Gastroesophageal sphincter (tissue), 4 donors: ENCODE measurements at regions not wholly inside any gene's neighbourhood (a gene's known extent, or its start where the extent isn't known, plus 50 kb on each side); places are given as distances from the start of the nearest gene placed in this dataset.

Source experiments
- ATAC-seq: fragments of 150-250 bp; one replicate; pipeline ENCODE4 v1.9.1; 2016; ENCODE audit warnings: mild to moderate bottlenecking, moderate library complexity
- H3K27ac ChIP-seq, 4 donors: fragments of 200-600 bp; sonication (generic) in 3 of 4; 1 replicate in 3 of 4; 2 replicates in 1 of 4; pipeline ENCODE4 v1.5.1; 2016 to 2019
- H3K27me3 ChIP-seq: fragments of 200-600 bp; sonication (generic); one replicate; pipeline ENCODE4 v1.5.1; 2019
- H3K36me3 ChIP-seq, 2 donors: fragments of 200-600 bp; sonication (generic); one replicate each; pipeline ENCODE4 v1.5.1; 2019; ENCODE audit warnings: control low read depth in 1 of 2
- H3K4me1 ChIP-seq, 3 donors: fragments of 200-600 bp; sonication (generic); 1 replicate in 2 of 3; 2 replicates in 1 of 3; pipeline ENCODE4 v1.5.1; 2016 to 2019; ENCODE audit warnings: control low read depth in 2 of 3
- H3K4me3 ChIP-seq, 2 donors: fragments of 200-600 bp; sonication (generic); one replicate each; pipeline ENCODE4 v1.5.1; 2019; ENCODE audit warnings: mild to moderate bottlenecking in 1 of 2, moderate library complexity in 1 of 2
- H3K9me3 ChIP-seq, 3 donors: fragments of 200-600 bp; sonication (generic); one replicate each; pipeline ENCODE4 v1.5.1; 2017 to 2019; ENCODE audit warnings: control low read depth in 2 of 3
- CTCF ChIP-seq, 4 experiments: fragments of 200-600 bp in 2 of 4; fragments of 450-650 bp in 2 of 4; sonication (generic) in 1 of 4; IDR thresholded peaks; one replicate each; pipeline ENCODE4 v1.5.1; 2017 to 2019; ENCODE audit warnings: antibody characterized with exemption in 4 of 4, mild to moderate bottlenecking in 2 of 4, moderate library complexity in 2 of 4
- EP300 ChIP-seq: sonication (generic); formaldehyde crosslinking; IDR thresholded peaks from one replicate; pipeline ENCODE4 v1.6.1; 2017; ENCODE audit warnings: antibody characterized with exemption, mild to moderate bottlenecking
- POLR2A ChIP-seq, 2 donors: fragments of 450-650 bp; IDR thresholded peaks; one replicate each; pipeline ENCODE4 v1.6.1; 2017; ENCODE audit warnings: antibody characterized with exemption in 2 of 2, mild to moderate bottlenecking in 2 of 2, moderate library complexity in 1 of 2
- POLR2AphosphoS5 ChIP-seq: sonication (generic); formaldehyde crosslinking; IDR thresholded peaks from one replicate; pipeline ENCODE4 v1.6.1; 2017; ENCODE audit warnings: antibody characterized with exemption
- WGBS, 2 donors: methylation state at CpG; one replicate each; pipeline ENCODE4 v1.1.5; 2018; ENCODE audit warnings: low coverage in 1 of 2; 5-methylcytosine and 5-hydroxymethylcytosine counted together

- Histone ChIP-seq H3K4me3 (no peak overlapping the region), H3K9me3 (no peaks in the 10 kb centered on the region), H3K4me1 (peaks cover 6 to 45% (median 10%) of the 10 kb centered on the region in 3 donors), H3K36me3 (no peaks in the 10 kb centered on the region), H3K27ac (peak overlapping the region; percentile 87 to 91 (median 89)), H3K27me3 (no peaks in the 10 kb centered on the region)
- TF ChIP-seq POLR2A (IDR thresholded peaks at IDR 0.05) (no peak), POLR2AphosphoS5 (no peak), CTCF (IDR thresholded peaks at IDR 0.05) (no peak), EP300 (no peak)
- ATAC-seq = no peak
- WGBS, 2 donors = no CpG with 5 or more reads among the region's 5 CpGs
These were observed 67.0 kb downstream of the EFNB1 start for GRCh38 chrX:68895778-68896177.

- peaks cover 6 to 45% (median 10%) of the 10 kb centered on the region in 3 donors for H3K4me1 ChIP-seq
- H3K36me3 ChIP-seq = no peaks in the 10 kb centered on the region
- no peak for TF ChIP-seq EP300
- no peak for TF ChIP-seq POLR2A (IDR thresholded peaks at IDR 0.05)
- peak in 1 of 4 experiments; percentile 1 for TF ChIP-seq CTCF (IDR thresholded peaks at IDR 0.05)
- peak; percentile 14 for TF ChIP-seq POLR2AphosphoS5
- WGBS, 2 donors = no CpG with 5 or more reads among the region's 4 CpGs
- no peaks in the 10 kb centered on the region for H3K9me3 ChIP-seq
- H3K27ac ChIP-seq = peak overlapping the region; percentile 87 to 91 (median 89)
- peak; percentile 59 for ATAC-seq
- H3K27me3 ChIP-seq = no peaks in the 10 kb centered on the region
- H3K4me3 ChIP-seq = peak overlapping the region in 1 of 2 donors; percentile 36
These were observed 66.5 kb downstream of the EFNB1 start for GRCh38 chrX:68895341-68895755.

- no peaks in the 10 kb centered on the region for H3K27me3 ChIP-seq
- H3K4me1 ChIP-seq = peaks cover 6 to 45% (median 10%) of the 10 kb centered on the region in 3 donors
- peak overlapping the region; percentile 87 to 91 (median 89) for H3K27ac ChIP-seq
- H3K9me3 ChIP-seq = no peaks in the 10 kb centered on the region
- H3K36me3 ChIP-seq = no peaks in the 10 kb centered on the region
- ATAC-seq = peak; percentile 76
- TF ChIP-seq CTCF (IDR thresholded peaks at IDR 0.05) = no peak
- no peak for TF ChIP-seq POLR2AphosphoS5
- TF ChIP-seq EP300 = no peak
- no peak for TF ChIP-seq POLR2A (IDR thresholded peaks at IDR 0.05)
- H3K4me3 ChIP-seq = peak overlapping the region in 1 of 2 donors; percentile 36
- WGBS, 2 donors = 0 to 20% methylated on average over 2 to 5 of the region's 49 CpGs
These were observed 65.9 kb downstream of the EFNB1 start for GRCh38 chrX:68894513-68895340.

GRCh38 chrX:68894142-68894512 is 65.3 kb downstream of the EFNB1 start:
- H3K36me3 ChIP-seq = no peaks in the 10 kb centered on the region
- peak; percentile 27 for ATAC-seq
- H3K4me1 ChIP-seq = peaks cover 6 to 45% (median 10%) of the 10 kb centered on the region in 3 donors
- no peaks in the 10 kb centered on the region for H3K9me3 ChIP-seq
- H3K27ac ChIP-seq = peak overlapping the region; percentile 87 to 91 (median 89)
- no CpG with 5 or more reads among the region's 8 CpGs for WGBS, 2 donors
- H3K4me3 ChIP-seq = peak overlapping the region in 1 of 2 donors; percentile 36
- TF ChIP-seq CTCF (IDR thresholded peaks at IDR 0.05) (no peak), POLR2AphosphoS5 (no peak), POLR2A (IDR thresholded peaks at IDR 0.05) (no peak), EP300 (no peak)
- no peaks in the 10 kb centered on the region for H3K27me3 ChIP-seq

- no peaks in the 10 kb centered on the region for H3K36me3 ChIP-seq
- H3K27me3 ChIP-seq = no peaks in the 10 kb centered on the region
- WGBS, 2 donors = no CpG with 5 or more reads among the region's 13 CpGs
- ATAC-seq = no peak
- TF ChIP-seq CTCF (IDR thresholded peaks at IDR 0.05) (no peak), POLR2AphosphoS5 (no peak), EP300 (no peak), POLR2A (IDR thresholded peaks at IDR 0.05) (no peak)
- peaks cover 6 to 42% (median 10%) of the 10 kb centered on the region in 3 donors for H3K4me1 ChIP-seq
- no peak overlapping the region for H3K4me3 ChIP-seq
- H3K27ac ChIP-seq = no peak overlapping the region
- no peaks in the 10 kb centered on the region for H3K9me3 ChIP-seq
These were observed 63.8 kb downstream of the EFNB1 start for GRCh38 chrX:68892651-68893050.
